ENCODE measurements at regions not wholly inside any gene's neighbourhood (a gene's known extent, or its start where the extent isn't known, plus 50 kb on each side); places are given as distances from the start of the nearest gene placed in this dataset.

DNA sequence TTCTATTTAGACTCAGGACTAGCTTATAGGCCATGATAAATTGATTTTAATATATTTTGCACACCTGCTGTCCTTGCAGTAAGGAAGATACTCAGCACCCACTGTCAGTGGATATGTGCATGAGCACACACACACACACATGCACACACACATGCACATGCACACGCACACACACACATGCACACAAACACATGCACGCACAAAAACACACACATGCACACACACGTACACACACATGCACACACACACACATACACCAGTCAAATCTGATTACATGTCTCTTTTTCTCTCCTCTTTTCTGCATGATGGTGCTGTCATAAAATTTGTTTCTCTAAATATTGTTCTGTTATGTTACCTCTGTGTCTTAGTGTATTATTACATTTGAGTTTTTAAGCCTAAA, 87.3 kb upstream of the OSTN start:
- no peaks in the 10 kb centered on the region for H3K36me3 ChIP-seq
- no peaks in the 10 kb centered on the region for H3K4me1 ChIP-seq
- 60 to 67% methylated on average over 3 of the region's 3 CpGs for WGBS, 2 donors
- H3K4me3 ChIP-seq (replicated peaks in 1 of 3), result no peak overlapping the region
- H3K27me3 ChIP-seq, result no peaks in the 10 kb centered on the region
- no peak overlapping the region for H3K27ac ChIP-seq
- no peak for TF ChIP-seq POLR2A (IDR thresholded peaks at IDR 0.05)
- TF ChIP-seq, protein P1, sequence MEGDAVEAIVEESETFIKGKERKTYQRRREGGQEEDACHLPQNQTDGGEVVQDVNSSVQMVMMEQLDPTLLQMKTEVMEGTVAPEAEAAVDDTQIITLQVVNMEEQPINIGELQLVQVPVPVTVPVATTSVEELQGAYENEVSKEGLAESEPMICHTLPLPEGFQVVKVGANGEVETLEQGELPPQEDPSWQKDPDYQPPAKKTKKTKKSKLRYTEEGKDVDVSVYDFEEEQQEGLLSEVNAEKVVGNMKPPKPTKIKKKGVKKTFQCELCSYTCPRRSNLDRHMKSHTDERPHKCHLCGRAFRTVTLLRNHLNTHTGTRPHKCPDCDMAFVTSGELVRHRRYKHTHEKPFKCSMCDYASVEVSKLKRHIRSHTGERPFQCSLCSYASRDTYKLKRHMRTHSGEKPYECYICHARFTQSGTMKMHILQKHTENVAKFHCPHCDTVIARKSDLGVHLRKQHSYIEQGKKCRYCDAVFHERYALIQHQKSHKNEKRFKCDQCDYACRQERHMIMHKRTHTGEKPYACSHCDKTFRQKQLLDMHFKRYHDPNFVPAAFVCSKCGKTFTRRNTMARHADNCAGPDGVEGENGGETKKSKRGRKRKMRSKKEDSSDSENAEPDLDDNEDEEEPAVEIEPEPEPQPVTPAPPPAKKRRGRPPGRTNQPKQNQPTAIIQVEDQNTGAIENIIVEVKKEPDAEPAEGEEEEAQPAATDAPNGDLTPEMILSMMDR (IDR thresholded peaks at IDR 0.05), result no peak
- intact Hi-C loops (cut with DNase I), result no loop called here
- H3K9me3 ChIP-seq, result no peaks in the 10 kb centered on the region
- DNase-seq, result no peak

DNA sequence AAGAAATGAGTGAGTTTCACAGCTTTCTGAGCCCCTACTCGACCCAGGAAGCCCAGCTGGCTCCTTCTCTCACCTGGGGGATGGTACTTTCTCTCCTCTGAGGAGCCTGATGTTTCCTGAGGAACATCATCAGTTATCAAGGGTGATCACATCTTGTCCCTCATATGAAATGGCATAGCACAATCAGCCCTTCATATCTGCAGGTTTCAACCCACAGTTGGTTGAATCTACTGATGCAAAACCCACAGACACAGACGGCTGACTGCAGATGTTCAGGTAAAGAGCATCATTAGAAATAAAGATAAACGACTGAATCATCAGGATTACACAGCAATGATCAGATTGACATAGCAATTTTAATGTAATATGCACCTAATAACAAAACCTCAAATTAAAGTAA, 93.6 kb upstream of the OSTN start:
- Histone ChIP-seq H3K27ac (no peak overlapping the region), H3K4me3 (replicated peaks in 1 of 3) (no peak overlapping the region), H3K9me3 (no peaks in the 10 kb centered on the region), H3K27me3 (no peaks in the 10 kb centered on the region), H3K4me1 (no peaks in the 10 kb centered on the region), H3K36me3 (no peaks in the 10 kb centered on the region)
- 60 to 78% methylated on average over 3 of the region's 3 CpGs for WGBS, 2 donors
- intact Hi-C loops (cut with DNase I), result no loop called here
- no peak for DNase-seq
- TF ChIP-seq, protein P1 (IDR thresholded peaks at IDR 0.05), result no peak
- no peak for TF ChIP-seq POLR2A (IDR thresholded peaks at IDR 0.05)

DNA sequence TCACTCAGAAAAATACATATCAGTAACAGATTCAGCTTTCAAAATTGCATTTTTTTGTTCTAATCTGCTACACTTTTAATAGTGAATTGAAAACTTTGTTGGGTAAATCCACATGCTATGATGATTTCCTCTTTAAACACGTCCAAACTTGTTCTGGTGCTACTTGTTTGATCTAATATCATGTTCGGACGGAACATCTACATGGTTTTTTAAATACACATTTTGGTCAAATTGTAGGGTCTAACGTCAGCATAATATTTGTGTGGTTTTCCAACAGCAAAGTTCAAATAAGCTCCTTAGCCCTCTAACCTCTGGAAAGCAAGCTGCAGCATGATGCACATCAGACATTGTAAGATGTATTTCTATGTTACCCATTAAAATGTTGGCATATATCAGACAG, 98.5 kb upstream of the OSTN start:
- Histone ChIP-seq H3K9me3 (no peaks in the 10 kb centered on the region), H3K27me3 (no peaks in the 10 kb centered on the region), H3K27ac (no peak overlapping the region), H3K4me1 (no peaks in the 10 kb centered on the region), H3K36me3 (no peaks in the 10 kb centered on the region), H3K4me3 (replicated peaks in 1 of 3) (no peak overlapping the region)
- intact Hi-C loops (cut with DNase I), result no loop called here
- WGBS, 2 donors, result 87 to 88% methylated on average over 4 of the region's 4 CpGs
- no peak for DNase-seq
- no peak for TF ChIP-seq POLR2A (IDR thresholded peaks at IDR 0.05)
- TF ChIP-seq, protein P1 (IDR thresholded peaks at IDR 0.05), result no peak

DNA sequence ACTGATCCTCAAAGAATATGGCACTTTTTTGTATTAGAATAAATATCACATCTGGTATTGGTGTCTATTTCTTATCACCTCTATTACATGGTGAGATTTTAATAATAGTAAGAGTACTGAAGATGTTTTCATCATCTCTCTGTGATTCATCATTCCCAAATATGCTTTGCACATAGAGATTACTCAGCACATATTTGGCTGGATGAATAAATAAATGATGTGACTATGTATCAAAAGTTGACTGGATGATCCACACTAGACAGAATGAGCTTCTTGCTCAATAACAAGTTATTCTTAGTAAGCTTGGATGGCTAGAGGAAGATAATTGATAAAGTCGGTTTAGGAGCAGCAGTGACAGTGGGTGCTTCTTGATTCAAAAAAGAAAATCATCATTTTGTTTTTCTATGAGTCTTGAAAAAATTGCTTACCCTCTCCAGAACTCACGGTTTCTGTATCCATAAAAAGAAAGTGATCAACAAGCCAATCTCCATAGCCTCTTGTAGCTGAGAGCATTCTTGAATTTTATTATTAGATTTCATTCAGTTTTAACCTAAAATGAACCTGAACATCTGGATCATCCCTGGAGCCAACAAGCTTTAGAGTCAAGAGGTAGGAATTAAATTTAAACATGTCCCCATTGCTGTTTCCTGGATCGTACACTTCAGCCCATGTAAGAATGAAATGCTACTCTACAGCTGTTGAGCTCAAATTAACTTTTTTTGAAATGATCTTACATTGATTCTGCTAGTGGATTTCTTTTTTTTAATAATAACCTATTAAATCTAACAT, 104.8 kb upstream of the OSTN start:
- no peak for DNase-seq
- Histone ChIP-seq H3K4me1 (no peaks in the 10 kb centered on the region), H3K27ac (no peak overlapping the region), H3K4me3 (replicated peaks in 1 of 3) (no peak overlapping the region), H3K27me3 (no peaks in the 10 kb centered on the region), H3K36me3 (no peaks in the 10 kb centered on the region), H3K9me3 (no peaks in the 10 kb centered on the region)
- intact Hi-C loops (cut with DNase I), result no loop called here
- TF ChIP-seq POLR2A (IDR thresholded peaks at IDR 0.05), result no peak
- TF ChIP-seq, protein P1 (IDR thresholded peaks at IDR 0.05), result no peak
- WGBS, 2 donors, result 53 to 67% methylated on average over 3 of the region's 3 CpGs

DNA sequence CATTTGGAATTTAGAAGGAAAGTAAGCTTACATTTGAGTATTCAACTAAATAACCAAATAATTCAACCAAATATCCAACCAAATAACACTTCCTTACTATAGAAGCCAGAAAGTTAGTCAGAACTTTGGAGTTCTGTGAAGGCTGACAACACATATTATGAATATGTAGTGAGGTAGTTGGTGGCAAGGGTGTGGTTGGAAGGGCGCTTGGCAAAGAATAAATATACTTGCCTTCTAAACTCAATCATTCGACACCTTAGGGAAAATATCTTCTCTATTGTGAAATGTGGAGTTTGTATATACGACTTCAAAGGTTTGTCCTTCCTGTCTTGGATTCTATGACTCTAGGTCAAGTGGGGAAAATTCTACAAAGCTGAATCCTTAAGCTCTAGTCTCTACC, 111.7 kb upstream of the OSTN start:
- Histone ChIP-seq H3K9me3 (no peaks in the 10 kb centered on the region), H3K4me1 (no peaks in the 10 kb centered on the region), H3K4me3 (replicated peaks in 1 of 3) (no peak overlapping the region), H3K27ac (no peak overlapping the region), H3K27me3 (no peaks in the 10 kb centered on the region), H3K36me3 (no peaks in the 10 kb centered on the region)
- TF ChIP-seq POLR2A (IDR thresholded peaks at IDR 0.05), result no peak
- TF ChIP-seq, protein P1 (IDR thresholded peaks at IDR 0.05), result no peak
- no peak for DNase-seq
- WGBS, 2 donors, result 80 to 91% methylated on average over 3 of the region's 3 CpGs
- intact Hi-C loops (cut with DNase I), result no loop called here

Measured in thyroid gland (tissue), 4 donors.